ENCODE measurements at regions not wholly inside any gene's neighbourhood (a gene's known extent, or its start where the extent isn't known, plus 50 kb on each side); places are given as distances from the start of the nearest gene placed in this dataset.
"Not testable (repeated sequence)": the region's sequence is repeated elsewhere in the genome, so short reads cannot be mapped to it uniquely, and the experiment has no call there.

GRCh38 chrX:116756958-116757357, 294.2 kb upstream of the CT83 start:
- no peaks in the 10 kb centered on the region for H3K36me3 ChIP-seq
- H3K27ac ChIP-seq, result no peak overlapping the region
- peaks cover 20% of the 10 kb centered on the region for H3K27me3 ChIP-seq (ENCODE audit: insufficient read depth, low read depth, severe bottlenecking)
- no peaks in the 10 kb centered on the region for H3K9me3 ChIP-seq (ENCODE audit: severe bottlenecking)
- no peak overlapping the region for H3K4me3 ChIP-seq (ENCODE audit: low read depth, low read length)
- TF ChIP-seq CTCF (IDR thresholded peaks at IDR 0.05; ENCODE audit: low read depth, low read length), result no peak
- no peak for DNase-seq

GRCh38 chrX:116749943-116750342, 287.2 kb upstream of the CT83 start:
- Histone ChIP-seq H3K27ac (no peak overlapping the region), H3K4me3 (ENCODE audit: low read depth, low read length) (no peak overlapping the region), H3K36me3 (no peaks in the 10 kb centered on the region), H3K27me3 (ENCODE audit: insufficient read depth, low read depth, severe bottlenecking) (peaks cover 3% of the 10 kb centered on the region), H3K9me3 (ENCODE audit: severe bottlenecking) (no peaks in the 10 kb centered on the region)
- DNase-seq, result no peak
- TF ChIP-seq CTCF (IDR thresholded peaks at IDR 0.05; ENCODE audit: low read depth, low read length), result no peak

- Histone ChIP-seq H3K9me3 (ENCODE audit: severe bottlenecking) (no peaks in the 10 kb centered on the region), H3K27me3 (ENCODE audit: insufficient read depth, low read depth, severe bottlenecking) (peaks cover 7% of the 10 kb centered on the region), H3K4me3 (ENCODE audit: low read depth, low read length) (no peak overlapping the region), H3K36me3 (no peaks in the 10 kb centered on the region), H3K27ac (no peak overlapping the region)
- no peak for DNase-seq
- TF ChIP-seq CTCF (IDR thresholded peaks at IDR 0.05; ENCODE audit: low read depth, low read length), result no peak
These were observed 269.4 kb upstream of the CT83 start for GRCh38 chrX:116732214-116732613.

GRCh38 chrX:116726806-116727205, 264.0 kb upstream of the CT83 start:
- H3K9me3 ChIP-seq (ENCODE audit: severe bottlenecking), result no peaks in the 10 kb centered on the region
- TF ChIP-seq CTCF (IDR thresholded peaks at IDR 0.05; ENCODE audit: low read depth, low read length), result no peak
- H3K27ac ChIP-seq, result no peak overlapping the region
- no peaks in the 10 kb centered on the region for H3K36me3 ChIP-seq
- H3K4me3 ChIP-seq (ENCODE audit: low read depth, low read length), result no peak overlapping the region
- no peak for DNase-seq
- H3K27me3 ChIP-seq (ENCODE audit: insufficient read depth, low read depth, severe bottlenecking), result peaks cover 12% of the 10 kb centered on the region

GRCh38 chrX:116694046-116694445, 231.3 kb upstream of the CT83 start:
- no peaks in the 10 kb centered on the region for H3K9me3 ChIP-seq (ENCODE audit: severe bottlenecking)
- no peak overlapping the region for H3K4me3 ChIP-seq (ENCODE audit: low read depth, low read length)
- no peak for DNase-seq
- peaks cover 58% of the 10 kb centered on the region for H3K27me3 ChIP-seq (ENCODE audit: insufficient read depth, low read depth, severe bottlenecking)
- no peak overlapping the region for H3K27ac ChIP-seq
- no peak for TF ChIP-seq CTCF (IDR thresholded peaks at IDR 0.05; ENCODE audit: low read depth, low read length)
- no peaks in the 10 kb centered on the region for H3K36me3 ChIP-seq

GRCh38 chrX:116679544-116679943, 216.8 kb upstream of the CT83 start:
- not testable (repeated sequence) for H3K27ac ChIP-seq; H3K4me3 ChIP-seq (ENCODE audit: low read depth, low read length); H3K9me3 ChIP-seq (ENCODE audit: severe bottlenecking); H3K27me3 ChIP-seq (ENCODE audit: insufficient read depth, low read depth, severe bottlenecking); H3K36me3 ChIP-seq; DNase-seq
